HG03457 (cell line): ENCODE measurements at regions not wholly inside any gene's neighbourhood (a gene's known extent, or its start where the extent isn't known, plus 50 kb on each side); places are given as distances from the start of the nearest gene placed in this dataset.
"Not testable (repeated sequence)": the region's sequence is repeated elsewhere in the genome, so short reads cannot be mapped to it uniquely, and the experiment has no call there.

Experiments
- ATAC-seq: cut with Tn5 transposase; IDR thresholded peaks from one replicate; pipeline ENCODE4 v1.9.1; 2021; ENCODE audit warnings: moderate number of reproducible peaks; ENCODE audit not compliant: unreplicated experiment

DNA sequence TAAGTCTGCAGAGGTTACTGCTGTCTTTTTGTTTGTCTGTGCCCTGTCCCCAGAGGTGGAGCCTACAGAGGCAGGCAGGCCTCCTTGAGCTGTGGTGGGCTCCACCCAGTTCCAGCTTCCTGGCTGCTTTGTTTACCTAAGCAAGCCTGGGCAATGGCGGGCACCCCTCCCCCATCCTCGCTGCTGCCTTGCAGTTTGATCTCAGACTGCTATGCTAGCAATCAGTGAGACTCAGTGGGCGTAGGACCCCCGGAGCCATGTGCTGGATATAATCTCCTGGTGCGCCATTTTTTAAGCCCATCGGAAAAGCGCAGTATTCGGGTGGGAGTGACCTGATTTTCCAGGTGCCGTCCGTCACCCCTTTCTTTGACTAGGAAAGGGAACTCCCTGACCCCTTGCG, 1363.1 kb downstream of the HACE1 start:
- not testable (repeated sequence) for ATAC-seq

DNA sequence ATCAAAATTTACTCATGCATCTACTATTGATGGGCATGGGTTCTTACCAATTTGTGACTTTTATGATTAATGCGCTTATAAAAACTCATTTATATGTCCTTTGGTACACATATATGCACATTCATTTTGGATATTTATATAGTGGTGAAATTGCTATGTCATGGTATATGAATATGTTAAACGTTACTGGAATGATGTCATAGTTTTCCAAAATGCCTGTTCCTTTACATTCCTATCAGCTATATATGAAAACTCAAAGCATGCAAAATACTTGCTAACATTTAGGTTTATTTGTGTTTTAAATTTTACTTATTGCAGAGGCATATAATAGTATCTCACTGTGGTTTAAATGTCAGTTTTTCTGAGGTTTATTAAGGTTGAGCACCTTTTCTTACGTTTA, 1403.1 kb downstream of the HACE1 start:
- ATAC-seq: no peak

DNA sequence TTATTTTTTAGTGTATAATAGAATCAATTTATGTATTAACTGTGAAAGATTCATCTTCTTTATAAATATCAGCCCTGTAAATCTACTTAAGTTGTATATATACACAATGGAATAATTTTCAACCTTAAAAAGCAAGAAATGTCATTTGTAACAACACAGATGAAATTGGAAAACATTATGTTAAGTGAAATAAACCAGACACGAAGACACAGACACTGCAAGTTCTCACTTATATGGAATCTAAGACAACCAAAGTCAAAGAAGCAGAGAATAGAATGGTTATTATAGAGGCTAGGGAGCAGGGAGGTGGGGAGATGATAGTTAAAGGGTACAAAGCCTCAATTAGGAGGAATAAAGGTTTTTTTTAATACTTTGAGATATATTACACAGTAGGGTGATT, 1404.4 kb downstream of the HACE1 start:
- no peak for ATAC-seq

DNA sequence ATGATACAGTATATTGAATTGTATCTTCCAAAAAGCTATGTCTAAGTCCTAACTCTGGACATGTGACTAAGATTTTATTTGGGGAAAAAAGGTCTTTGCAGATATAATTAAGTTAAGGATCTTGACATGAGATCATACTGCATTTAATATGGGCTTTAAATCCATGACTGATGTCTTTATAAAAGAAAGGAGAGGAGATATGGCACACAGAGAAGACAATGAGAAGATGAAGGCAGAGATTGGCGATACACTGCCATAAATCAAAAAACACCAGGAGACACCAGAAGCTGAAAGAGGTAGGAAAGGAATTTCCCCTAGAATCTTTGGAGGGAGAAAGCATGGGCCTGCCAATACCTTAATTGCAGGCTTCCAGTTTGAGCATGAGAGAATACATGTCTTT, 1450.2 kb downstream of the HACE1 start:
- no peak for ATAC-seq

DNA sequence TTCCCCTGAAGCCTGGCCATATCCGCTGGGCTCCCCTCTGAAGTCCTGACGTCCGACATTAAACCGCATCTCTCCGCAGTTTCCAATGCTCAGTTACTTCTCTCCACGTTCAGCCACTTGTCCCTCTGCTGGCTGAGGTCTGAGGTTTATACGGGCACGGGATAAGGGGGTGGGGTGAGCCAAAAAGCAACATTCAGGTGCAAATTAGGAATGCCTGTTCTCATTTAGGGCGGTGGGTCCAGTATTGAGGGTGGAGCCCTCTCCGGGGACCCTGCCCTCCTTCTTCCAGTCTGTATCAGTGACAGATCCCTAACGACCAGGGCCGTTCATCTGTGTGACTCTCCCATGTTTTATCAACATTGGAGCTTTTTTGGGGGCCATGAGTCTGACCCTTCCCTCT, 1454.4 kb downstream of the HACE1 start:
- no peak for ATAC-seq

DNA sequence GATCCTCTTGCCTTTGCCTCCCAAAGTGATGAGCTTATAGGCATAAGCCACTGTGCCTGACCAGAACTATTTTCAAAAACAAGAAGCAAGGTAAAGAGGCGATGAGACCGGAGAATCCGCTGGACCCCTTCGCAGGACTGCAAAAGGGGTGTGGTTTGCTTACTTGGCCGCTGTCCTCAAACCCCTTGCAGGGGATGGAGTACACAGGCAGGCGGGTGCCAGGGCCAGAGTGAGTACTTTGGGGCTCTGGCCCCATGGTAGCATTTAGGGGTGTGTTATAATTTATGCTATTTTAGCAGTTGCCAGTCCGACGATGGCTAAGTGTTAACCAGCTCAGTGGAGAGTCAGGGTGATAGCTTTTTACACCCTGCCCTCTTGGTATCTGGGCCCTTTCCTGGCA, 1454.9 kb downstream of the HACE1 start:
- ATAC-seq: no peak

DNA sequence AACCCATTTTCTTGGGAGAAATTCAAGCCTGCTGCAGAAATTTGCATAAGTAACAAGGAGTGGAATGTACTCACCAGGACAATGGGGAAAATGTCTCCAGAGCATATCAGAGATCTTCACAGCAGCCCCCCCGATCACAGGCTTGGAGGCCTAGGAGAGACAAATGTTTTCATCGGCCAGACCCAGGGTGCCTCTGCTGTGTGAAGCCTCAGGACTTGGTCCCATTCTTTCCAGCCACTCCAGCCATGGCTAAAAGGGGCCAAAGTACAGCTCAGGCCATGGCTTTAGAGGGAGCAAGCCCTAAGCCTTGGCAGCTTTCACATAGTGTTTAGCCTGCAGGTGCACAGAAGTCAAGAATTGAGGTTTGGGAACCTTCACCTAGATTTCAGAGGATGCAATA, 1463.0 kb downstream of the HACE1 start:
- ATAC-seq: no peak

DNA sequence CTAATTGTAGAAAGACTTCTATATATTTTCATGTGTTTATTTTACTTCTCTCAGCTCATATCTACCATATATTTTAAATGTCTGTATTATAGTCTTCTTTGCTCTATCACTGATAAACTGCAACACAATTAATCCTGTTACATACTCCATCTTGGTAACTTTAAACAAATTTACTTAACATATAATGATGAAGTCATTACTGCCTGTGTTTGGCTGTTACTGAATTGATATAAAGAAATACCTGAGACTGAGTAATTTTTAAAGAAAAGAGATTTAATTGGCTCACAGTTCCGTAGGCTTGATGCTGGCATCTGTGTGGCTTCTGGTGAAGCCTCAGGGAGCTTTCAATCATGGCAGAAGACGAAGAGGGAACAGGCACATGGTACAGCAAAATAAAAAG, 1480.4 kb downstream of the HACE1 start:
- no peak for ATAC-seq

DNA sequence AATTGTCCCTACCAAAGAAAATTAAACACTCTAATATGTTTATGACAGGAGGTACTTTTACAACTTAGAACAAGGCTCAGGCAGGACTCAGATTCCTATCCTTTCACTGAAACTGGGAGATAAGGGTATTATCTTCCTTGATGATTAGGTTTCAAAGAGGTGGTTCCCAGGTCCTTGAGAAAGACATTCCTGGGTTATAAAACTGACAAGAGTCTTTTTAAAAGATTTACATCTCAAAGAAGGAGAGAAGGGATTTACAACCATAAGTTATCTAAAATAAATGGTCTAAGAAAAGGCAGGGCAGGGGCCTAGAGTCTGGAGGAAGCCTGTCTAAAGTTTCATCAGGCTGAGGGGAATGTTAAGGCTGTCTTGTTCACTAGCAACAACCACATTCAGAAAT, 1492.5 kb downstream of the HACE1 start:
- no peak for ATAC-seq

DNA sequence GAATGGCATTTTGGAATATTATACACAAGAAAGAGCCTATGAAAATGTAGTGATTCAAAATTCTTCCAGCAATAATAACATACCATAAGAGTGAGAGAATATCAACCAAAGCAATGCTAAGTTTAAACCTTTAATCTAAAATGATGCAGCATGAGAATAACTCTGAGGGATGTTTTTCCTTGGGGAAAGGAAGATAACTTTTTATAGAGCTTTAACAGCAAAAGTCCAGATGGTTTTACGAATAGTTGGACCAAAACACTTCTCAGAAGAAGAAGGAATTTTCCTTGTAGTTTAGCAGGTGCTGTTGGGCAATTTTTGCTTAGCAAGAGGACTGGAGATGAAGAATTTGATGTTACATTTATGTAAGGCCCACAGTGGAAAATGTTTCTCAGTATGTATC, 1503.2 kb downstream of the HACE1 start:
- ATAC-seq: no peak

DNA sequence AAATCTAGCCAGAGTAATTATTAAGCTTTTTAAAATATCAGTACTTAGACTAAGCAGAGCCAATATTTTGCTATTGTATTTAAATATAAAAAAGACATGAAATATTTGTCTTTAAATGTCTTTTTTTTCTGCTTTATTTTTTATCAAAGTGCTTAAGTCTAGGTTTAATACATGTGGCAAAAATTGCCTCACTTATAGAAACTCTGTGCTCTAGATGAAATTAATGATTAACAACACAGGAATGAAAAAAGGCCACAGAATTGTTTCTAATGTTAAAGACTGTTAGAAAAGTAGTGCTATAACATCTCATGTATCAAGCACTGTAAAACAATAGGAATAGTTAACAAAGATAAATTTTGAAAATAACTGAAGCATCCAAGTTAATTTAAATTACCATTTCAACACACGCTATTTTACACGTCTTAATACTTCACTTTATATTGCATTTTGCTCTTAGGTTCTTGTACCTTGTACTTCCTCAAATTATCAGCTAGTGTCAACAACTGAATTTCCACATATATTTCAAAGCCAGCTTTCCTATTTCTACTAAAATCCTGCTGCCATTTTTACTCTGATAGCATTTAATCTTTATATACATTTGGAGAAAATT, 1515.1 kb downstream of the HACE1 start:
- ATAC-seq: no peak

DNA sequence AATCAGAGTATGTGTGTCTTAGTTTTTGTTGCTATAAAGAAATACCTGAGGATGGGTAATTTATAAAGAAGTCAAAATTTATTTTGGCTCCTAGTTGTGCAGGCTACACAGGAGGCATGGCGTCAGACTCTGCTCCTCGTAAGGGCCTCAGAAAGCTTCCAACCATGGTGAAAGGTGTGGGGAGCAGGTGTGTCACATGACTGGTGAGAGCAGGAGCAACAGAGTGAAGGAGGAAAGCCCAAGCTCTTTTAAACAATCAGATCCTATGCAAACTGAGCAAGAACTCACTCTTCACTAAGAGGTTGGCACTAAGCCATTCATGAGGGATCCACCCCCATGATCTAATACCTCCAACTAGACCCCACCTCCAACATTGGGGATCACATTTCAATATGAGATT, 1524.3 kb downstream of the HACE1 start:
- ATAC-seq: no peak

DNA sequence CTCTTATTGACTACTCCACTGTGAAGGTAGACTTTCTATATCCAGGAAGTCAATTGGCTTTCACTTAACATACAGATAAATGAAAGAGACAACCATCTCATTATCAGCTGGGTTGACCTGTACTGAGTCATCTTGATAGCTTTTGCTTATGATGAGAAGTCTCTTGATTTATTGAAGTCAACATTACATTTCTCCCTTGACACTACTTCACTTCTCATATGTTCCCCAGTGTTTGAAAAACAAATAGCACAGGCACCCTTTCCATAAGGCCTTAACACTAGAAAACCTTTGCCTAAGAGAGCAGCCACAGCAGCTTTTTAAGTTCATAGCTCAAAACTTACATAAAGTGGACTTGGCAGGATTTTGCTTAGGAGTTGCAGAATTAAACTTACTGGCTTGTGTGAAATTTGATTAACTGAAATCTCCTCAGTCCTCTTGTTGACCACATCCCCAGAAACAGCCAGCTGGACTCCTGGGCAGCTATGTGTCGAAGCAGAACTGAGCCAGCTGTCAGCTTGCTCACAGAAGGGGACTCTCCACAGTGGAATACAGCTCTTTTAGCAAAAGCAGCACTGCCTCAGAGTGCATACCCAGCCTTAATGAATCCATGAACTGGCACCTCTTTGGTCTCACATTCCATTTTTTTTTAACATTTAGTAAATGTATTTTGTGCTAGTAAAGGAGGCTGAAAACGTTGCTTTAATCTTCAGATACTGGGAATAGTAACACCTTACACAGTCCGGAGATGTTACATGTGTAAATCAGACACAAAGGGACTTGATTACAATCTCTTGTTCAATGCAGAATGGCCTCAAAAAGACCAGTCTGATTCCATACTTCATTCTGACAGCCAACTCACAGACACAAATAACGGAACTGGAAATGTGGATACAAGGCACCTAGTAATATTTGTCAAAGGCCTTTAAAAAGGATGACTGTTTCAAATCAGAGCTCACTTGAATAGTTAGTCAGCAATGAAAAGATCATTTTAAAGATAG, 1532.7 kb downstream of the HACE1 start:
- ATAC-seq: no peak

DNA sequence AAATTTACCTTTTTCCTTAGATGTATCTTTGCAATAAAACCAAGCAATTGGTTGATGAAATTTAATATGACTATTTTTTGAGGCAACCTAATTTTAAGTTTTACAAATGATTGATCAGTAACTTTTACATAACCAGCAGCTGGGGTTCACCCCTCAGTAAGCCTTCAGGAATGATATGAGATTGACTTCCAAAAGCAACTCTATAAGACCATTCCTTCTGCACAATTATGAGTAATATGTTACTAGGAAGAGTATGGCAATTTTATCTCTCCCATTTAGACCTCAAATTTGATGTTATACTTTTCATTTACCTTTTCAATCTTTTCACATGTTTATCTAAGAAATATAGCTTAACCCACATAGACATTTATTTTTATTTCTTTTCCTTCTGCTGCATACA, 1546.3 kb downstream of the HACE1 start:
- no peak for ATAC-seq

DNA sequence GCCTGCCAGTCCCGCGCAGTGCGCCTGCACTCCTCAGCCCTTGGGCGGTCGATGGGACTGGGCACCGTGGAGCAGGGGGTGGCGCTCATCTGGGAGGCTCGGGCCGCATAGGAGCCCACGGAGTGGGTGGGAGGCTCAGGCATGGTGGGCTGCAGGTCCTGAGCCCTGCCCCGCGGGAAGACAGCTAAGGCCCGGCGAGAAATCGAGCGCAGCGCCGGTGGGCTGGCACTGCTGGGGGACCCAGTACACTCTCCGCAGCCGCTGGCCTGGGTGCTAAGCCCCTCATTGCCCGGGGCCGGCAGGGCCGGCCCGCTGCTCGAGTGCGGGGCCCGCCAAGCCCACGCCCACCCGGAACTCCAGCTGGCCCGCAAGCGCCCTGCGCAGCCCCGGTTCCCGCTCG, 1565.3 kb downstream of the HACE1 start:
- not testable (repeated sequence) for ATAC-seq

DNA sequence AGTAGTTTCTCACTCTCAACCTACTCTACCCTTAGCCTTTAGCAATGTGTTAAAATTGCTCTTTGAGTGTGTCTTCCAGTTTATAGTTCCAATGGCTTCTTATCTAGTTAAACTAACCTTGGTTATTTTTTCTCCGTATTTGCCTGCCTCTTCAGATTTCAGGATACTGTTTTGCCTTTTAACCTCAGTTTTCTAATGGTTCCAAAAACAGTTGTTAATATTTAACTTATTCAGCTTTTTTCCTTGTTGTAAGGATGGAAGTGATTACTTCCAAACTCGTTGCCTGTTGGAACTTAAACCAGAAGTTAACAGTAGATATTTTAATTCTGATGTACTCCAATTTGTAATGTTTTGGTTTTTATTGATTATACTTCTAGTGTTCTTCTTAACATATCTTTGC, 1574.9 kb downstream of the HACE1 start:
- no peak for ATAC-seq

DNA sequence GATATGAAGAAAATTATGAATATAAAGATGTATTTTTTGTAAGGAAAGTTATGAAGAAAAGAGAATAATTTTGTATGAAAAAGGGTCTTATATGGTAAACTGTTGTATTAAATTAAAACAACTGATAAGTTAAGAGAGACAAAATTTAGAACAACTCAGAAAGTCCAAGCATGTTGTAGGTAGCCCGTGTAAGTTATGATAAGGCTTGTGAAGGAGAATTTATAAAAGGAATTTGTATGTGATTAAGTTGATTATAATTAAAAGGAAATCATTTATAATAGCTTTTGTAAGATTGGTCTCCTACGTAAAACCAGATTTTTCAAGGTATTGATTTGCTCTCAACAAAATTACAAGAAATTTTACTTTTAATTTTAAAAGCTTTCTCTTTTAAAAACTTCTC, 1579.3 kb downstream of the HACE1 start:
- no peak for ATAC-seq

DNA sequence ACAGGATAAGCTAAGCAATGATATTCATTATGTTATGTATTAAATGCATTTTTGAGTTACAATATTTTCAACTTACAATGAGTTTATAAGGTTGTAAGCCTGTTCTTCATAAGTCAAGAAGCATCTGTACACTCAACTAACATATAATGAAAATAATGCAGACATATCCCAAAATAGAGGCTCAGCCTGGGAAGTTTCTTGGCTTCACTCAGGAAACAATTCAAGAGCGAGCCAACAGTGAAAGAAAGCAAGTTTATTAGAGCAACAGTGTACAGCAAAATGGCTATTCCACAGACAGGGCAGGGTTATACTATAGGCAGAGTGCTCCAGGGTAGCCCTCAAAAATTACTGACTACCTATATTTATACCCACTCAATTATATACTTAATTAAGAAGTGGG, 1581.8 kb downstream of the HACE1 start:
- ATAC-seq: no peak

DNA sequence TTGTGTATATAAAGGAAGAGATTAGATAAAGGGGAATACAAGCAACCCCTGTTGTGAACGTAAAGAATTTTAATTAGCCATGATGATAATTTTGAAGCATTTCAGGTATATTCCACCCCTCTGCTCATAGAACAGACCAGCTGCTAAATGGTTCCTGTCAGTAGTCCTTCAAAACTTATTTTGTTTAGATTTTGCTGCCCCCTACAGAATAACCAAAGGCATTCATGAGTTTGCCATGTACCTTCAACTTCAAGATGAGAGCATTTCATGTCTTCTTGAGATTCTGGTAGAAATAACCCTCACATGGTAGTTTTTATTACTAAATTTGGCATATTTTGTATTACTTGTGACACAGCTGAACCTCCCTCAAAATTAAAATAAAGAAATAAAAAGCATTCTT, 1586.7 kb downstream of the HACE1 start:
- no peak for ATAC-seq

DNA sequence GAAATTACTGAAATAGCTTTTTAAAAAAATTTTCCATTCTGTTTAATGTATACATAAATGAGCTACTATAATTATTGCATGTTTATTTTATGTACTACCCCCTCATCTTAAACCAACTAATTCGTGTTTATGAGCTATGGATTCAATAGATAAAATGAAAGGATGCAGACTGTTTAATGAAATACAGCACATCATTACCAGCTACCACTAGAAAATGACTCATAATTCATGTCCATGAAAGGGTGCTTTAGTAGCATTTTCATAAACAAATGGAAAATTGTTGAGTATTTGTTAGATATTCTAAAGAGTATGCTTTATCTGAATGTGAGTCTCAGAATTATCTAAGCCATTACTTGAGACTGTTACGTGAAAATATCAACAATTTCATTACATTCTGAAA, 1590.1 kb downstream of the HACE1 start:
- ATAC-seq: no peak

DNA sequence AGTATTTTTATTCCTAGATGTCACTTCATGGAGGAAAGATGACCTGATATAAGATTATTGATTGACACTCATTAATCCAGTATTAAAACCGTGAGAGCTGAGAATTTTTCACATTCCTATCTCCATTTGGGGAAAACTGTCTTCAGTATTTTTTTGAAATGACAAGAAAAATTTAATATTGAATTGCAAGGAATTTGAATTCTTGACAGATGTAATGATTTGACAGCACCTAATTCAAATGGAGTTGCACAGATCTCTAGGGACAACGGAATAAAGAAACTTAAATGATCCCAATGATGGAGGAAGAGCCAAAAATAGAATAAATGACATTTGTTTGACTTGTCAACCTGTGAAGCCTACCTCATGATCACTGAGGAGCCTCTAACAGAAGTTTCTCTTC, 1591.4 kb downstream of the HACE1 start:
- ATAC-seq: no peak

DNA sequence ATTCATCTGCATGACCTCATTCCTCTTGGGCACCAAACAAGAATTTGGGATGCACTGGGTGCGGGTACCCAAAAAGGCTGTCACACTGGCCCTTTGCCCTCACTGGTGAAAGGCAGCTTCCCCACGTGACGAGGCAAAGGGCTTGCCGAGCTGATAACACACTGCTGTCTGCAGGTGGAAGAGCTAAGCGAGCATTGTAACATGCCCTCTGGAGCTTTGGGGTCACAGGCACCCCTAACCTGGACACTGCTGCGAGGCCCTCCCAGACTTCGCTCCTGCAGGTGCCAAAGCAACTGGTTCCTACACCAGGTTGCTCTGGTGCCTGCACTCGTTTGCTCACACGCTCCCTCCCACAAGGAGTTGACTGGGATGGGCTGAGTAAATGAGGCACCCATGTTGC, 1595.7 kb downstream of the HACE1 start:
- no peak for ATAC-seq
